ENCODE measurements at regions not wholly inside any gene's neighbourhood (a gene's known extent, or its start where the extent isn't known, plus 50 kb on each side); places are given as distances from the start of the nearest gene placed in this dataset.
"Not testable (repeated sequence)": the region's sequence is repeated elsewhere in the genome, so short reads cannot be mapped to it uniquely, and the experiment has no call there.

DNA sequence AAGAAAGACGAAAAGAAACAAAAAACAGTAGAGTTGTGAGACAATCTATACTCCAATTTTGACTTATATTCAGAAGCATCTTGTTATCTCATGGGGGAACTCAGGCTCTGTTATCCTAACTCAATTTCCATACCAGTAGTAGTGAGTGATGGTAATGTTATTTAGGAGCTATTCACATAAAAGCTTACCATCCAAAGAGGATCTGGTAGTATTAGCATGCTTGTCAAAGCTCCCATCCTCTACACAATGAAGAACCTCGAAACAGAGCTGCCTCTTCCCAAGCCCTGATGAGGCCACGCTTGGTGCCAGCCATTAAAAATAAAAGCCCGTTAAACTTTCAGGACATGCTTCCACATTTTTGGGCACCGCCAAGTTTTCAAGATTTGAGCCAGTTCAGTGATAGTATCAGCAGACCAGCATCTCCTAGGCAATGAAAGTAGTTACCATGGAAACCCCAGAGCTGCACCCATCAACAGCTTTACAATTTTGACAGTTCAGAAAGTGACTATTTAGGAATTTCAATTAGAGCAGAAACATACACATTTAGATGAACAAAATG is 173.3 kb downstream of the CD83 start:
- H3K4me3 ChIP-seq (ENCODE audit: low read length): no peak overlapping the region
- DNase-seq (ENCODE audit: low read depth): no peak
- TF ChIP-seq, protein P1, sequence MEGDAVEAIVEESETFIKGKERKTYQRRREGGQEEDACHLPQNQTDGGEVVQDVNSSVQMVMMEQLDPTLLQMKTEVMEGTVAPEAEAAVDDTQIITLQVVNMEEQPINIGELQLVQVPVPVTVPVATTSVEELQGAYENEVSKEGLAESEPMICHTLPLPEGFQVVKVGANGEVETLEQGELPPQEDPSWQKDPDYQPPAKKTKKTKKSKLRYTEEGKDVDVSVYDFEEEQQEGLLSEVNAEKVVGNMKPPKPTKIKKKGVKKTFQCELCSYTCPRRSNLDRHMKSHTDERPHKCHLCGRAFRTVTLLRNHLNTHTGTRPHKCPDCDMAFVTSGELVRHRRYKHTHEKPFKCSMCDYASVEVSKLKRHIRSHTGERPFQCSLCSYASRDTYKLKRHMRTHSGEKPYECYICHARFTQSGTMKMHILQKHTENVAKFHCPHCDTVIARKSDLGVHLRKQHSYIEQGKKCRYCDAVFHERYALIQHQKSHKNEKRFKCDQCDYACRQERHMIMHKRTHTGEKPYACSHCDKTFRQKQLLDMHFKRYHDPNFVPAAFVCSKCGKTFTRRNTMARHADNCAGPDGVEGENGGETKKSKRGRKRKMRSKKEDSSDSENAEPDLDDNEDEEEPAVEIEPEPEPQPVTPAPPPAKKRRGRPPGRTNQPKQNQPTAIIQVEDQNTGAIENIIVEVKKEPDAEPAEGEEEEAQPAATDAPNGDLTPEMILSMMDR (IDR thresholded peaks at IDR 0.05; ENCODE audit: insufficient read depth, low read depth, low read length, missing control alignments): no peak

DNA sequence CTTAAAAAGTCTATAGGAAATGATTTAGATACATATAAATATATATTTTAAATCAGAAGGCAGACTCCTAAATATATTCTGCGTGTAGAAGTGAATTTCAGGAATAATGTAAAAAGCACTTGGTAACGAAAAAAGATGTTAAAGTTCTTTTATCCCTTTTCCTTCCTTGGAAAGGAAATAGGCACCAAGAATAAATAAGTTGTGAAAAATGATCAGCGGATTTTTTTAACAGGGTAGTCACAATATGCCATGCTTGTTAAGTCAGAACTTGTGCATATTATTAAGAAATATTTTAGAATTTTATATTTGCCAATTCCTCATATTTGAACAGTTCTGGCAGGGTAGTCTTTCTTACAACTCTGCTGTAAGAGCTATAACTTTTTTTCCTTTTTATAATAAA is 173.8 kb downstream of the CD83 start:
- no peak for DNase-seq (ENCODE audit: low read depth)
- no peak overlapping the region for H3K4me3 ChIP-seq (ENCODE audit: low read length)
- TF ChIP-seq, protein P1 (IDR thresholded peaks at IDR 0.05; ENCODE audit: insufficient read depth, low read depth, low read length, missing control alignments): no peak

- H3K4me3 ChIP-seq (ENCODE audit: low read length): no peak overlapping the region
- TF ChIP-seq, protein P1 (IDR thresholded peaks at IDR 0.05; ENCODE audit: insufficient read depth, low read depth, low read length, missing control alignments): no peak
- peak; percentile 67 for DNase-seq (ENCODE audit: low read depth)
Measured at GRCh38 chr6:14292119-14292518, 174.5 kb downstream of the CD83 start.

DNA sequence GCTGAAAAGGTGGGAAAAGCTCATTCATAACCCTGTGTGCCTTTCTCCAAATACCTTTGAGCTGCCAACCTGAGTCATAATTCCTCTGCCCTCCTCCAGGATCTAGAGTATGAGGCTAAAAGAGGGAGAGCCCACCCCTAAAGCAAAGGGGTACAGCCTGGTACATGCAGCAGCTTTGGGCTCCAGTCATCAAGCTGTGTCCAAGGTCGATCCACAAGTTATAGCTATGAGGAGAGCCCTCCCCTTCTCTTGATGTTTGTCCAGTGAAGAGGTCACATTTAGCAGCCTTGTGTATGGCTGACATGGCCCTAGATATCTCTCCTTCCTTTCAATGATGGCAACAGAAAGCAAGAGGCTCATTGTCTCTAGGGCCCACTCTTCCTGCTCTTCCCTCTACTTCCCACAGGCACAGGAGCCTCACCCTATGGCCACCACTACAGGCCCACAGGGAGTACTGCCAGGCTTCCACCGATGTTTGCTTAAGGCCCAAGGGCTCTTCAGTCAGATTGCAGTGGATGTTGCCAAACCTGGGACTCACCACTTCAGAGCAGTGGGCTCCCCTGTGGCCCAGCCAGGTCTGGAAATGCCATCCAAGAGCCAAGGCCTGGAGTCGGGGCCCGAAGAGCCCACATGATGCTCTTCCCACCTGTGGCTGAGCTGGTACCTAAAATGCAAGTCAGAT is 176.8 kb downstream of the CD83 start:
- no peak overlapping the region for H3K4me3 ChIP-seq (ENCODE audit: low read length)
- DNase-seq (ENCODE audit: low read depth): no peak
- TF ChIP-seq, protein P1 (IDR thresholded peaks at IDR 0.05; ENCODE audit: insufficient read depth, low read depth, low read length, missing control alignments): no peak

DNA sequence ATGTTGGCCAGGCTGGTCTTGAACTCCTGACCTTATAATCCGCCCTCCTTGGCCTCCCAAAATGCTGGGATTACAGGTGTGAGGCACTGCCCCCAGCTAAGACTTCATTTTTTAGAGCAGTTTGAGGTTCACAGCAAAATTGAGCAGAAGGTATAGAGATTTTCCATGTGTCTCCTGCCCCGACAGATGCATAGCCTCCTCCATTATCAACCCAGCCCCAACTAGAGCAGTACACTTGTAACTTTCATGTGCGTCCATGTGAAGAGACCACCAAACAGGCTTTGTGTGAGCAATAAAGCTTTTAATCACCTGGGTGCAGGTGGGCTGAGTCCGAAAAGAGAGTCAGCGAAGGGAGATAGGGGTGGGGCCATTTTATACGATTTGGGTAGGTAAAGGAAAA is 179.1 kb downstream of the CD83 start:
- not testable (repeated sequence) for DNase-seq (ENCODE audit: low read depth); H3K4me3 ChIP-seq (ENCODE audit: low read length)

GRCh38 chr6:14297118-14297517 is 179.5 kb downstream of the CD83 start:
- not testable (repeated sequence) for H3K4me3 ChIP-seq (ENCODE audit: low read length); DNase-seq (ENCODE audit: low read depth)

- DNase-seq (ENCODE audit: low read depth); H3K4me3 ChIP-seq (ENCODE audit: low read length): not testable (repeated sequence)
Measured at GRCh38 chr6:14300189-14300588, 182.6 kb downstream of the CD83 start.

GRCh38 chr6:14300721-14301120 is 183.1 kb downstream of the CD83 start:
- DNase-seq (ENCODE audit: low read depth); H3K4me3 ChIP-seq (ENCODE audit: low read length): not testable (repeated sequence)

DNA sequence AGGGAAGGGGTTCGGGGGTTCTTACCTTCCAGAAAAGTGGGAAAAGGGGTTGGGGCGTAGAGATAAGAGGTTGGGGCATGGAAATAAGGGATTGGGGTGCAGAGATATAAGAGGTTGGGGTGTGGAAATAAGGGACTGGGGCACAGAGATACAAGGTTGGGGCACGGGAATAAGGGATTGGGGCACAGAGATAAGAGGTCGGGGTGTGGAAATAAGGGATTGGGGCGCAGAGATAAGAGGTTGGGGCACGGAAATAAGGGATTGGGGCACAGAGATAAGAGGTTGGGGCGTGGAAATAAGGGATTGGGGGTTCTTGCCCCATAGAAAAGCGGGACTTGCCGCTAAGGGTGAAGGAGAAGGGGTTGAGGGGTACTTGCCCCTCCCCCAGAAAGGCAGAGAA is 183.9 kb downstream of the CD83 start:
- not testable (repeated sequence) for DNase-seq (ENCODE audit: low read depth); H3K4me3 ChIP-seq (ENCODE audit: low read length)

DNA sequence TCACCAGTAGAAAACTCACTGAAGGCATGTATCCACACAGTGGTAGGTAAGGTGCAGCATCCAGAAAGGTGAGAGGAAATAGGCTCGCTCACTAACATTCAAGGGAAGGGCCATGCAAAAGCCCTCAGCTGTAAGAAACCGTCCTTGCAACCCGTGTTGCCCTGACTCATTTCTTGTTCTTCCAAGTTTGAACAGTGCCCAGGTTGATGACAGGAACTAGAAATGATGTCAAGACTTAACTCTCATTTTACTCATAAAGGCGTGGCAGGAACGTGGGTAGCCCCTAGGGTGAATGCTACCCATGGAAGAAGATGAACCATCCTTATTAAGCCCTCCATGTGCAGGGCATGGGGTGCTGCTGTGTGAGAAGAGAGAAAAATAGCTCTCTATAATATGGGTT is 187.6 kb downstream of the CD83 start:
- peak; percentile 97 for DNase-seq (ENCODE audit: low read depth)
- H3K4me3 ChIP-seq (ENCODE audit: low read length): no peak overlapping the region
- TF ChIP-seq, protein P1 (IDR thresholded peaks at IDR 0.05; ENCODE audit: insufficient read depth, low read depth, low read length, missing control alignments): no peak
